SH-SY5Y (cell line): ENCODE measurements at regions not wholly inside any gene's neighbourhood (a gene's known extent, or its start where the extent isn't known, plus 50 kb on each side); places are given as distances from the start of the nearest gene placed in this dataset.

ENCODE experiments used
- GATA2 ChIP-seq: IDR thresholded peaks from 2 replicates; pipeline ENCODE4 v1.6.1; 2011; ENCODE audit warnings: mild to moderate bottlenecking, low read depth, low read length
- GATA3 ChIP-seq: IDR thresholded peaks from 2 replicates; pipeline ENCODE4 v1.6.1; 2011; ENCODE audit warnings: low read depth, mild to moderate bottlenecking, low read length, moderate library complexity

GRCh38 chr20:7516621-7517111, 423.6 kb downstream of the HAO1 start:
- no peak for TF ChIP-seq GATA2
- no peak for TF ChIP-seq GATA3
